Eye (tissue), 1 donor: ENCODE measurements at regions not wholly inside any gene's neighbourhood (a gene's known extent, or its start where the extent isn't known, plus 50 kb on each side); places are given as distances from the start of the nearest gene placed in this dataset.
"Not testable (repeated sequence)": the region's sequence is repeated elsewhere in the genome, so short reads cannot be mapped to it uniquely, and the experiment has no call there.

Source experiments
- DNase-seq: peaks from one replicate; pipeline ENCODE4 v3.0.0-alpha.2; 2015

DNA sequence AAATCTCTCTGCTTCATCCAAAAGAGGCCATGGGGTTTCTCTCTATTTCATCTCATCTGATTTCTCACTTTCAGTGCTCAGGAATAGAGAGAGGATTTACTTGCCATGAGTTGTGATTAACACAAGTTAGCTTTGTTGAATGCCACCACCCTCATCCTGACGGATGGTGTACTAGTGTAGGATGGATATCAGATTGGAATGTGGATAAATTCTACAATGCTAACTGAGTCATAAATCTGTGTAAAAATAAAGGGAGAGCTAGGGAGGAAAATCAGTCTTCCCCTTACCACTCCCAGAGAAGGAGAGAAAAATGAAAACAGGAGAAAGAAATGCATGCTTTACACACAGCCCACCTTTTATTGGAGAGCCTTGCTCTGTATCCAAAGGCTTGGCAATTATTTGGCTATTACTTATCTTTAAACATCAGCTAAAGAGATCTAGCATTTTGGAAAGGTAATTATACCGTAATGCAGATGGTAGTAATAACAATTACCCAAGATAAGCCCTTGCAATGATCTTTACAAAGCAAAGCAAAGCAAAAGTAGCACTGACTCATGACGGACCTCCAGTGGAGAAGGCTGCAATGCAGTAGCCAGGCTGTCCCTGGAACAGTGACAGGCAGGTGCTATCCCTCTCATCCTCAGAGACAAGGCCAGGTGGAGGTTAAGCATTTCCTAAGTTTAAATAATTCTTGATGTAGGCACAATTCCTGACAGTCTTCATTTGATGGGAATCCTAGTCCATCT lies 306.3 kb upstream of the PPARGC1A start:
- no peak for DNase-seq

- no peak for DNase-seq
Measured at GRCh38 chr4:24192018-24192641, 302.3 kb upstream of the PPARGC1A start.

- DNase-seq = no peak
Measured at GRCh38 chr4:24190761-24191695, 301.2 kb upstream of the PPARGC1A start.

DNA sequence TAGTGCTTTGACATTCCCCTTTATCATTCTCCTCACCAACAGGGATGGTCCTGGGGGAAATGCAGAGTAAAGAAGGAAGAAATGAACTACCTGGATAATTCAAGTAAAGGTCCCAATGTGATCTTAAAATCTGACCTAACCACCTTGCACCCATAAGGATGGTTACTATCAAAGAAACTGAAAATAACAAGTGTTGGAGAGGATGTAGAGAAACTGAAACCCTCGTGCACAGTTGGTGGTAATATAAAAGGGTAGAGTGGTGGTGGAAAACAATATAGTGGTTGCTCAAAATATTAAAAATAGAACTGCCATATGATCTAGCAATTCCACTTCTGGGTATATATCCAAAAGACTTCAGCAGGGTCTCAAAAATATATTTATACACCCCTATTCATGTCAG lies 298.6 kb upstream of the PPARGC1A start:
- no peak for DNase-seq

DNA sequence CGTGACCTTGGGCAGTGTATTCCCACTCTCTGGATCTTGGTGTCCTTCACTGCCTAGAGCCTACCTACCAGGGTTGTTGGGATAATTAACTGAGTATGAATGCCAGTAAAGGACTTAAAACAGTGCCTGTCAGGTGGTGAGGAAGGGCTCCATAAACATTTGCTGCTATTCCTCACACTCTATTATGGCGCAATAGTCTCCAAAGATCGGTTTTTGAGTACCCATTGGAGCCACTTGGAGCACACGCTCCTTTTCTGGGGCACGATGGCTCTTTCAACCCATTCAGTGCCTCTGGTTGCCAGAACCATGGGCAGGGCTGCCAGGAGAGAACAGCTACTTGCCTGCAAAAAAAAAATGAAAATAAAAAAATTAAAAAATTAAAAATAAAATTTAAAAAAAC lies 296.6 kb upstream of the PPARGC1A start:
- no peak for DNase-seq

DNA sequence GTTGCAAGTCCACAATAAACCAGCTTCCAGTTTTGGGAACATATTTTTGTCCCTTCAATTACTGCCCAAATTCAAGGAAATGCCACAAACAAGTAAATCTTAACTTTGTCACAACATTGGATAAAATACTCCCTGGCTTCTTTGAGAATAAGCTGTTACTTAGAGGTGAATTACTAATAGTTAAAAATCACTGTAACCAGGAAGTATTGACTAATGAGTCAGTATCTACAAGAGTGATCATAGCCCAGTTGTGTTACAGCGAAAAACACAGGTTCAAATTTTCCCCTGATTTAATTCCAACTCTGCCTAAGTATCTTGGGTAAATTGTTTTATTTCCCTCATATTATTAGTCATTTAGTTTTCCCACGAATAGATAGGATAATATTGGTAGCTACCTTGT lies 291.2 kb upstream of the PPARGC1A start:
- no peak for DNase-seq

DNA sequence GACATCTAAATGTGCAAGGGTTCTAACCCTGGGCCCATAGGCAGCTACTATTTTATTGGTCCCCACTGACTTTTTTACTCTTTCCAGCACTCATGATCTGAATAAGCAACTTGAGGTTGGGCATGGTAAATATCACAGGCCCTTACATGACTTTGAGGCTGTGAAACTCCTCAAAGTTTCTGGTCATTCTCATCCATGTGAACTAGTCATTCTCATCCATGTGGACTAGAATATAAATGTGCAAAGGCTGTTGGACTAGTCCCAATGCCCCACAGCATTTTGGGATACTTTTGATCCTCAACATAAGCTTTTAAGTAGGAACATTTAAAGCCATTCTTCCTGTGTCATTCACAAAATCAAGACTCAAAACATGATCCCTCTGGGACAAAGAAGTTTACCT lies 290.7 kb upstream of the PPARGC1A start:
- DNase-seq = no peak

- DNase-seq = no peak
Measured at GRCh38 chr4:24179201-24179840, 289.5 kb upstream of the PPARGC1A start.

DNA sequence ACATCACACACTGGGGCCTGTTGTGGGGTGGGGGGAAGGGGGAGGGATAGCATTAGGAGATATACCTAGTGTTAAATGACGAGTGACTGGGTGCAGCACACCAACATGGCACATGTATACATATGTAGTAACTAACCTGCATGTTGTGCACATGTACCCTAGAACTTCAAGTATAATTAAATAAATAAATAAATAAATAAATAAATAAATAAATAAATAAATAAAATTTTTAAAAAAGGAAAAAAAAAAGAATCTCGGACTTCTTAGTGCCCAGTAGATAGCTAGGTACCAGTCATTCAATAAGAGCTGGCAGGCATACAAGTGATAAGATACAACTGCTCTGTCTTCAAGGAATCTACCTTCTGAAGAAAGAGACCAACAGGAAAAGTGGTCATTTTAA lies 287.6 kb upstream of the PPARGC1A start:
- not testable (repeated sequence) for DNase-seq

DNA sequence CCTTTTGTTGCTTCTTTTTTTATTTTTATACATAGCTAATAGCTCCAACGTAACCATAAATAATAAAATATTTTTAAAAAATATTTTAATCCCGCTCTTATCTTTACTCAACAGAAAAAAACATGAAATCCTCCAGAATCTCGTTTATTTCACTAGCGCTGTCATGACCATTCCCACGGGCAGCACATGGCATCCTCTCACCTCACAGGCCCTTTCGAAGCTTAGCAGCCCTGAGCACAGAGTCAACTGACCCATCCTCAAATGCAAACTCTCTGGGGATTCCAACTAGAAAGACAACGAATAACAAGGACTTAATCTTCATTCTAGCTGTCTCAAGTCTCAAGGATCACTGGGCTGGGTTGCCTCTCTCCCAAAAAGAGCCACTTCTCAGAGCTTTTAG lies 285.9 kb upstream of the PPARGC1A start:
- no peak for DNase-seq

DNA sequence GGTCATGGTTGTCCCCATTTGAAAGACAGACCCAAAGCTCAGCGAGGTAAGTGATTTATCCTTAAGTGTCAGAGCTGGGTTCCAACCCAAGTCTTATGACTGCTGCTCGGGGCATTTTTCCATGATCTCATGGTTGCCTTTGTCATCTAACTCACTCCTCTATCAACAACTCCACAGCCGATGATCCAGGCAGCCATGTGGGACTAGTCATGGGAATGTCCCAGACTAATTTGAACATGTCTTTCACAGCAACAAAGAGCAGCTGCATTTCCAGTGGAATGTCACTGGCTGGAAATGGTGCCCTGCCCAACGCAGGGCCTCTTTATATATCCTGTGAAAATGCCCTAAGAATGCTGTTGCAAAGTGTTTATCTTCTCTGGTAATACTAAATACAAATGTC lies 284.8 kb upstream of the PPARGC1A start:
- DNase-seq = no peak

DNA sequence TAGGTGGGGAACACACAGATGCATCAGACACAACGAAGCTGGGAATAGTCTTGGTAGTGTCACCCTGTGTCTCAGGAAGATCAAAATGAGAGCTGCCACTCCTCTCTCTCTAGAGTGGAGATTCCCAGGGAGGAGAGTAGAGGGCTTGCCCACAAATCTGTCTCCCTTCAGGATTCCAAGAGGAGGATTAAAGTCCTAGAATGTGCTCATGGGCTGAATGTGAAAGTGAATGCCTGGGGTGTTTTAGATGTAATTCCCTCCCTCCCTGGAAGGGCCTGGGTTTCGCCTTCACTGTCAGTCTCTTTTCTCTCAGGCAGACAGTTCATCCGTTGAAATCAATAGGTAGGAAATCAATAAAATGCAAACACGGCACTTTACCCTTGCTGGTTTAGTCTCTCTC lies 282.6 kb upstream of the PPARGC1A start:
- DNase-seq = peak; percentile 38

GRCh38 chr4:24169956-24170355 lies 280.1 kb upstream of the PPARGC1A start:
- no peak for DNase-seq

DNA sequence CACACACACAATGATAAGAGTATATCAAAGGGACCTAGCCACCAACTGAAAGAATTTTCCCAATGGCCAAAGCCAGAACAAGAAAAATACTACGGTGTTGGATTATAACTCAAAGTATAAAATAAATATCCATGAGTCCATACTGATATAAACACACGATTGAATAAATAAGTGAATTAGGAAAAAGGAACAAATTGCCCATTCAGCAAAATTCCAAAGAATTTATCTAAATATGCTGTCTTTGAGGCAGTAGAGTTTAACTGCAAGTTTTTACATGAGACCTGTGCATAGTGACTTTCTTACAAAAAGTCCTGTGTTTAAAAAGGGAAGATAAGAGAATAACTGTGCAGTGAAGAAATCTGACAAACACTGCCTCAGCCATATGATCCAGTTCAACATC lies 278.8 kb upstream of the PPARGC1A start:
- DNase-seq = no peak

- DNase-seq = no peak
Measured at GRCh38 chr4:24166501-24166900, 276.7 kb upstream of the PPARGC1A start.

DNA sequence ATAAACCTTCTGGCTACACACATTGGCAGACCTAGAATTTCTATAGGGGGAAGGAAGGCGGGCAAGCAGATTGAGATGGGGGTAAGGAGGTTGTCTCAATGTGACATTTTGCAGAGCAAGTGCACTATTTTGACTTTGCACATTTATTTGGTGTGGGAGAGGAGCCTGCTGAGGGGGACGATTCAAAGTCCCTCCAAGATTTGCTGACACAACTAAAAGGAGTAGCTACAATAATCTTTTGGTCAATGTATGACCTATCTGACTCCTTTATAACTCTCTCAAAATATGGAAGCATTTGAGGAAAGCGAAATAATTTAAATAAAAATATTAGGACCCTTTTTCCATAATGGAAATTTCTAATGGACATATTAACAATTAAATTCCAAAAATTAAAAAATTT lies 274.9 kb upstream of the PPARGC1A start:
- DNase-seq = no peak

DNA sequence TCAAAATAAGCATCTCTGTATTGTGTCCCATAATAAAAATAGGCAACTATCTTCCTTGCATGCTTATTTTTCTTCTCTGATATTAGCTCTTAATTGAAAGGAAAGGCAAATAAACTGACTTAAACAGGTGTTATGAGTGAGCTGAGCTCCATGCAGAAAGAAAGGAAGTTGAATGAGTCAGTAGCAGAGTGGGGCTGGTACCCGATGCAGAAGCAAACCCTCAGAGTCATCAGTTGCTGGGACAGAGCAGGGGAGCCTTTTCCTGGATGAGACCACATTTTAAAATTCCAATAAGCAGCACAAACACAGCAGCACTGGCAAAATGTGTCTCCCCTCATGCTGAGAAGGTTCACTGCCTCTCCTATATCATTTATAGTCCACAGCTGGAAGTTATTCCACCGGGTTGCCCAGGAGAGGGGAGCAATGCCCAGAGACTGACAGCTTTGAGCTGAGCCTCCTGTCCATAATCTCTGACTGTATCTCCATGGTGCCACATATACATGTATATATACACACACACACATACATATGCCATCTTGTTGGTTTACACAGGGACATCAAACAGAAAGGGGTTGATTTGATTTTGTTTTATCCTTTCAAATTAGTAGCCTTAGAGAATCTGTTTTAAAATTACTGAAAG lies 274.3 kb upstream of the PPARGC1A start:
- no peak for DNase-seq

DNA sequence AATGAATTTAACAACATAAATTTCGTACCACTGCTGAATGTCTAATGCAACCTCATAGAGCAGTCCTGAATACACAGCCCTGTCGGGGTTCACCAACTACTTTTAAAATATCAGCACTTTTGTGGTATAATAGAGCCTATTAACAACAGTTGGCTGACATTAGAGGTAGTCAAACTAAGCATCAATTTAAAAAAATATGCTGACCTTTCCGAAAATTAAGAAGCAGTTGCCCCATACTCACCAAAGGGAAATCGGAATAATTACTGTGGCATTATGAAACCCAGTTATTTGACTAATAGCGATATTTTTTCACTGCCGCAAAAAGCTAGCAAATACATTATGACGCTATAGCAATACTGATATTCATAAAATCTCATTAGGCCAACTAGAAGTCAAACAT lies 273.5 kb upstream of the PPARGC1A start:
- DNase-seq = no peak

DNA sequence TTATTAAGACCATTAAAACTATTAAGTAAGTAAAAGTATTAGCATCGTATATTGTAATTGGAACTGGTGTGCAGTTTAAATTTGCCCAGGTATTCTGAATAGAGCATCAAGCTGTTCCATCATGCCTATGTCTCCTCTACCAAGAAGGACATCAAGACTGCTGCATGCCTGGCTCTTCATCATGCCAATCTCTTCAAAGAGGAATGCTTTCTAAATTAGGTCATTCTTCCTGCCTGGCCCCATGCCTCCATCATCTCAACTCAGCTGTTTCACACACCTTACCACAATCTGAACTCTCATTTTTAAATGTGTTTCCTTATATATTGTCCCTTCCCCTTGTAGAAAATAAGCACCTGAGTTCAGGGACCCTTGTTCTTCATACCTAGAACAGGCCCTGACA lies 270.5 kb upstream of the PPARGC1A start:
- DNase-seq = no peak

- DNase-seq = no peak
Measured at GRCh38 chr4:24158031-24158430, 268.2 kb upstream of the PPARGC1A start.

DNA sequence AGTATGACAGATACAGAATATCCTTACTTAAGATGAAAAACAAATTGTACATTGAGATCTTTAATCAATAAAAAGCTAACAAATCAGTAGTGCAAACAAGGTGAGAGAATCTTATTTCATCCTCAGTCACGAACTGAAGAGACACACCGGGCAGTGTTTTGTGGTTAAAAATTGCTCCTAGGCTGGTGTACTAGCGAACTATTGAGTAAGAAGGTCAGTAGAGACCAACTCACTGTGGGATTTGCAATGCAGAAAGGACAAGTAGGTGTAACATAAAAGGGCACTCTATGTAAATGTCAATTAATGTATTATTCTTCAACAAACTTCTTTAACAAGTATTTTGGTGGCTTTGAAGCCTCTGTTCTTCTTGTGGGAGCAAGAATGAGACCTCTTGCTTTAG lies 260.2 kb upstream of the PPARGC1A start:
- DNase-seq = no peak

DNA sequence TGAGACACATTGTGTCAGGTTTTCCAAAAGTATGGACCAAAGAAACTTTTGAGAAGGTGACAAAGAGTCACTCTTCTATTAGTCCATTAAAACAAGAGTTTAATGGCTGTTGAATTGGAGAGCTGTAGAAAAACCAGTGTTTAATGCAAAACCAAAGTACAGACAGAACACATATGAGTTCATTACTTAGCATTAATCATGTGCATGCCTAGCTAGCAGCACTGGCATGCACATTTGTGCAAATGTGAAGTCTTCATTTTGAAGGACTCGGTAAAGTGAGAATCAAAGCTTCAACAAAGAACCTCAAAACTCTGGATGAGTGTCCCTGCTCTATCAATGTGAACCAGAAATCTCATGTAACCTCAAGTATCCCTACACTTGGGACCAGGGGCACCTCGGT lies 256.3 kb upstream of the PPARGC1A start:
- no peak for DNase-seq

DNA sequence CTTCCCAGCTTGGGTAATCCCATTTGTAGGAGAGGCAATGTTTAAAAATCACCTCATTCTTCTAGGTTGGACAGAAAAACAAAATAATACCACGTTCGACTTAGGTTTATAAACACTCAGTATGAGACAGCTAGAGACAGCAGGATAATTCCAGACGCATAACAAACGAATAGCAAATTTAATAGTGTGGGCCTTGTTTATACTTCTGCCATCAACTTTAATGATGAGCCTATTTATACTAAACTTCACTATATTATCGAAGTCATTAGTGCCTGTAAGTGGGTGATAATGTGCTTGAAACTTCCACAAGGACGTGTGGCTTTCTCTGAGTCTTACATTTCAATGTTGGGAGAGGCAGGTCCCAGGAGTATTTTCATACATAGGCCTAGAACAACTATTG lies 255.7 kb upstream of the PPARGC1A start:
- no peak for DNase-seq
